ENCODE measurements at regions not wholly inside any gene's neighbourhood (a gene's known extent, or its start where the extent isn't known, plus 50 kb on each side); places are given as distances from the start of the nearest gene placed in this dataset.

- no peak overlapping the region for H3K4me3 ChIP-seq (ENCODE audit: low read length)
- no peak overlapping the region for H3K4me3 Mint-ChIP-seq
- intact Hi-C loops (cut with DNase I, micrococcal nuclease), result no loop called here
- ChIA-PET POLR2A (no interaction called here), CTCF (no interaction called here)
- no peak overlapping the region for H3K27ac Mint-ChIP-seq
- H3K9me3 Mint-ChIP-seq, result no peaks in the 10 kb centered on the region
- no peaks in the 10 kb centered on the region for H3K4me1 Mint-ChIP-seq (ENCODE audit: low read depth)
- no peak for DNase-seq
- no peaks in the 10 kb centered on the region for H3K36me3 Mint-ChIP-seq (ENCODE audit: low read depth)
- peaks cover 0 to 3% of the 10 kb centered on the region in 2 experiments for H3K9me3 ChIP-seq (ENCODE audit: control insufficient read depth in 1 of 2, insufficient read depth in 1 of 2, low read length in 2 of 2)
- H3K27ac ChIP-seq (ENCODE audit: low read depth in 1 of 2, low read length in 2 of 2), result no peak overlapping the region
- H3K36me3 ChIP-seq (ENCODE audit: insufficient read depth, low read length), result no peaks in the 10 kb centered on the region
- H3K27me3 ChIP-seq (ENCODE audit: control insufficient read depth in 1 of 2, insufficient read depth in 2 of 2, low read length in 2 of 2), result no peaks in the 10 kb centered on the region
- H3K27me3 Mint-ChIP-seq, result no peaks in the 10 kb centered on the region
- no peak for ATAC-seq (ENCODE audit: poor library complexity)
- no peaks in the 10 kb centered on the region for H3K4me1 ChIP-seq (ENCODE audit: insufficient read depth, low read length)
- no peak for TF ChIP-seq CTCF (IDR thresholded peaks at IDR 0.05)
These were observed 194.3 kb downstream of the ANKRD30B start for GRCh38 chr18:14942275-14942674.

- ChIA-PET POLR2A (no interaction called here), CTCF (no interaction called here)
- no peak overlapping the region for H3K27ac Mint-ChIP-seq
These were observed 195.5 kb downstream of the ANKRD30B start for GRCh38 chr18:14943486-14943885.

GRCh38 chr18:14943967-14944636 lies 196.1 kb downstream of the ANKRD30B start:
- intact Hi-C loops (cut with DNase I, micrococcal nuclease), result no loop called here
- H3K9me3 ChIP-seq (ENCODE audit: control insufficient read depth in 1 of 2, insufficient read depth in 1 of 2, low read length in 2 of 2), result peaks cover 0 to 2% of the 10 kb centered on the region in 2 experiments
- no peaks in the 10 kb centered on the region for H3K9me3 Mint-ChIP-seq
- no peaks in the 10 kb centered on the region for H3K27me3 ChIP-seq (ENCODE audit: control insufficient read depth in 1 of 2, insufficient read depth in 2 of 2, low read length in 2 of 2)
- no peak overlapping the region for H3K4me3 ChIP-seq (ENCODE audit: low read length)
- ATAC-seq (ENCODE audit: poor library complexity) (no peak), DNase-seq (no peak)
- TF ChIP-seq CTCF (IDR thresholded peaks at IDR 0.05), result no peak
- POLR2A ChIA-PET, result no interaction called here
- H3K36me3 ChIP-seq (ENCODE audit: insufficient read depth, low read length), result no peaks in the 10 kb centered on the region
- no peaks in the 10 kb centered on the region for H3K27me3 Mint-ChIP-seq
- CTCF ChIA-PET, result no interaction called here
- no peak overlapping the region for H3K27ac Mint-ChIP-seq
- H3K27ac ChIP-seq (ENCODE audit: low read depth in 1 of 2, low read length in 2 of 2), result no peak overlapping the region
- H3K4me1 ChIP-seq (ENCODE audit: insufficient read depth, low read length), result no peaks in the 10 kb centered on the region
- no peak overlapping the region for H3K4me3 Mint-ChIP-seq
- H3K4me1 Mint-ChIP-seq (ENCODE audit: low read depth), result no peaks in the 10 kb centered on the region
- H3K36me3 Mint-ChIP-seq (ENCODE audit: low read depth), result no peaks in the 10 kb centered on the region

More at GRCh38 chr18:14943486-14943885, 195.5 kb downstream of the ANKRD30B start:
- H3K9me3 ChIP-seq (ENCODE audit: control insufficient read depth in 1 of 2, insufficient read depth in 1 of 2, low read length in 2 of 2), result peaks cover 0 to 3% of the 10 kb centered on the region in 2 experiments
- intact Hi-C loops (cut with DNase I, micrococcal nuclease), result no loop called here
- no peaks in the 10 kb centered on the region for H3K36me3 Mint-ChIP-seq (ENCODE audit: low read depth)
- H3K4me3 ChIP-seq (ENCODE audit: low read length), result no peak overlapping the region
- no peak for TF ChIP-seq CTCF (IDR thresholded peaks at IDR 0.05)
- no peaks in the 10 kb centered on the region for H3K4me1 Mint-ChIP-seq (ENCODE audit: low read depth)
- no peak overlapping the region for H3K4me3 Mint-ChIP-seq
- H3K27me3 Mint-ChIP-seq, result no peaks in the 10 kb centered on the region
- H3K36me3 ChIP-seq (ENCODE audit: insufficient read depth, low read length), result no peaks in the 10 kb centered on the region
- ATAC-seq (ENCODE audit: poor library complexity) (no peak), DNase-seq (no peak)
- no peaks in the 10 kb centered on the region for H3K4me1 ChIP-seq (ENCODE audit: insufficient read depth, low read length)
- H3K9me3 Mint-ChIP-seq, result no peaks in the 10 kb centered on the region
- H3K27ac ChIP-seq (ENCODE audit: low read depth in 1 of 2, low read length in 2 of 2), result no peak overlapping the region
- H3K27me3 ChIP-seq (ENCODE audit: control insufficient read depth in 1 of 2, insufficient read depth in 2 of 2, low read length in 2 of 2), result no peaks in the 10 kb centered on the region
